HEK293 (cell line): ENCODE measurements at regions not wholly inside any gene's neighbourhood (a gene's known extent, or its start where the extent isn't known, plus 50 kb on each side); places are given as distances from the start of the nearest gene placed in this dataset.

Source experiments
- CTCF ChIA-PET: fragments of 350-600 bp; formaldehyde crosslinking; extraction: SDS; loops from one replicate; lab custom pipeline; 2021; ENCODE audit warnings: antibody characterized with exemption; lab: Yijun Ruan, JAX
- POLR2A ChIA-PET: fragments of 300-600 bp; formaldehyde crosslinking; extraction: SDS; loops from one replicate; lab custom pipeline; 2020; ENCODE audit warnings: antibody characterized with exemption, inconsistent platforms; lab: Yijun Ruan, JAX
- H3K27ac ChIP-seq: fragments of 200-500 bp; sonication (Bioruptor generic); 2 replicates; pipeline ENCODE4 v1.5.1; 2014; ENCODE audit warnings: low read depth, low read length, control low read depth, inconsistent platforms; ENCODE audit errors: extremely low read depth
- H3K36me3 ChIP-seq, 2 experiments: fragments of 200-500 bp in 1 of 2; sonication (Bioruptor generic) in 1 of 2; 1 replicate in 1 of 2; 2 replicates in 1 of 2; pipeline ENCODE4 v1.5.1; 2014 to 2017; ENCODE audit warnings: inconsistent platforms in 2 of 2, low read length in 2 of 2; ENCODE audit not compliant: control insufficient read depth in 2 of 2, insufficient read depth in 1 of 2
- H3K4me1 ChIP-seq: fragments of 200-500 bp; sonication (Bioruptor generic); 2 replicates; pipeline ENCODE4 v1.5.1; 2014; ENCODE audit warnings: mild to moderate bottlenecking, low read length, inconsistent platforms; ENCODE audit not compliant: control insufficient read depth, insufficient read depth
- H3K4me3 ChIP-seq: 2 replicates; pipeline ENCODE4 v1.5.1; 2011; ENCODE audit warnings: low read depth, mild to moderate bottlenecking, control low read depth, low read length, moderate library complexity
- H3K9me3 ChIP-seq: fragments of 200-500 bp; sonication (Bioruptor generic); 2 replicates; pipeline ENCODE4 v1.5.1; 2014; ENCODE audit warnings: low read depth, low read length, inconsistent platforms; ENCODE audit not compliant: control insufficient read depth, insufficient read depth
- BCL11B ChIP-seq: fragments of 450-650 bp; formaldehyde crosslinking; IDR thresholded peaks from 2 replicates; pipeline ENCODE4 v1.5.1; 2016; ENCODE audit warnings: low read depth, missing biosample characterization, missing genetic modification characterization
- KLF1 ChIP-seq: fragments of 450-650 bp; formaldehyde crosslinking; IDR thresholded peaks from 2 replicates; pipeline ENCODE4 v1.5.1; 2016; ENCODE audit warnings: missing biosample characterization, missing genetic modification characterization
- KLF16 ChIP-seq: fragments of 450-650 bp; formaldehyde crosslinking; IDR thresholded peaks from 2 replicates; pipeline ENCODE4 v1.5.1; 2017; ENCODE audit warnings: missing biosample characterization, missing genetic modification characterization
- WT1 ChIP-seq: fragments of 450-650 bp; formaldehyde crosslinking; IDR thresholded peaks from 2 replicates; pipeline ENCODE4 v1.5.1; 2016; ENCODE audit warnings: missing biosample characterization, missing genetic modification characterization
- YY2 ChIP-seq: fragments of 450-650 bp; formaldehyde crosslinking; IDR thresholded peaks from 2 replicates; pipeline ENCODE4 v1.5.1; 2016; ENCODE audit warnings: missing biosample characterization, missing genetic modification characterization
- ZBTB7A ChIP-seq: fragments of 450-650 bp; formaldehyde crosslinking; IDR thresholded peaks from 2 replicates; pipeline ENCODE4 v1.5.1; 2016; ENCODE audit warnings: low read depth, missing biosample characterization, missing genetic modification characterization
- ZIC2 ChIP-seq: fragments of 450-650 bp; formaldehyde crosslinking; IDR thresholded peaks from 2 replicates; pipeline ENCODE4 v1.5.1; 2016; ENCODE audit warnings: missing biosample characterization, missing genetic modification characterization
- ZNF10 ChIP-seq: fragments of 450-650 bp; formaldehyde crosslinking; IDR thresholded peaks from 2 replicates; pipeline ENCODE4 v1.5.1; 2017; ENCODE audit warnings: missing biosample characterization, missing genetic modification characterization
- ZNF112 ChIP-seq: fragments of 450-650 bp; formaldehyde crosslinking; IDR thresholded peaks from 2 replicates; pipeline ENCODE4 v1.5.0; 2017; ENCODE audit warnings: missing biosample characterization, missing genetic modification characterization
- ZNF114 ChIP-seq: fragments of 450-650 bp; formaldehyde crosslinking; IDR thresholded peaks from 2 replicates; pipeline ENCODE4 v1.5.0; 2017; ENCODE audit warnings: missing biosample characterization, missing genetic modification characterization
- ZNF211 ChIP-seq: fragments of 450-650 bp; formaldehyde crosslinking; IDR thresholded peaks from 2 replicates; pipeline ENCODE4 v1.5.1; 2016; ENCODE audit warnings: low read depth, missing biosample characterization, missing genetic modification characterization
- ZNF248 ChIP-seq: fragments of 450-650 bp; formaldehyde crosslinking; IDR thresholded peaks from 2 replicates; pipeline ENCODE4 v1.5.1; 2017; ENCODE audit warnings: missing biosample characterization, missing genetic modification characterization
- ZNF473 ChIP-seq: fragments of 450-650 bp; formaldehyde crosslinking; IDR thresholded peaks from 2 replicates; pipeline ENCODE4 v1.5.1; 2017; ENCODE audit warnings: missing biosample characterization, missing genetic modification characterization
- ZNF510 ChIP-seq: fragments of 450-650 bp; formaldehyde crosslinking; IDR thresholded peaks from 2 replicates; pipeline ENCODE4 v1.5.1; 2018; ENCODE audit warnings: mild to moderate bottlenecking, missing genetic modification characterization, missing biosample characterization; ENCODE audit not compliant: insufficient replicate concordance
- TF ChIP-seq, protein P1 (sequence below): fragments of 450-650 bp; formaldehyde crosslinking; IDR thresholded peaks from 2 replicates; pipeline ENCODE4 v1.5.1; 2016; ENCODE audit warnings: missing biosample characterization, missing genetic modification characterization
- TF ChIP-seq, protein P2 (sequence below): fragments of 450-650 bp; formaldehyde crosslinking; IDR thresholded peaks from 2 replicates; pipeline ENCODE4 v1.5.1; 2016; ENCODE audit warnings: missing biosample characterization, missing genetic modification characterization
- TF ChIP-seq, protein P3 (sequence below): fragments of 450-650 bp; formaldehyde crosslinking; IDR thresholded peaks from 2 replicates; pipeline ENCODE4 v1.5.1; 2017; ENCODE audit warnings: missing biosample characterization, missing genetic modification characterization

DNA sequence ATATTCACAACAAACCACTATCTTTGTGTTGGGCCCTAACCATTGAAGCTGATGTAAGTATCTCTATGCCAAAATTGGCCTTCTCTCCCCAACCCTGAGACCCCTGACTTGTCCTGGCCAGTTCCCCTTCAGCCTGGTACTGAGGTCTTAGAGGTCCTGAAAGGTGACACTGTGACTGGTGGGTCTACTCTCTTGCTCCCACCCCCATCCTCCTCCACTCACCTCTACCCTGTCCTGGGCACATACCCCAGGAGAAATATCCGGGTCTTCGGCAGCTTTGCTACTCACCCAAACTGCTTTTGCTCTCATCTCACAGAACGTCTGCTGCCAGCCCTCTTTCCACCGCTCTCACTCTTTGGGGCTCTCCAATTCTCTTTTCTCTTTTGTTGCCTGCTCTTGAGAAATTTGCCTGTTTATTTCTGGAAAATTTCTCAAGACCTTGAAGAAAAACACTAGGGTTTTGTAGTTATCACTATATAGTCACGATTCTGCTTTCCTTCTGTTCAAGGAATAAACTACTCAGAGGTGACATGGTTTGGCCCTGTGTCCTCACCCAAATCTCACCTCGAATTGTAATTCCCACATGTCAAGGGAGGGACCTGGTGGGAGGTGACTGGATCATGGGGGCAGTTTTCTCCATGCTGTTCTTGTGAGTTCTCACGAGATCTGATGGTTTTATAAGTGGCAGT, 133.8 kb upstream of the PKDCC start (continued):
- TF ChIP-seq, protein P1, sequence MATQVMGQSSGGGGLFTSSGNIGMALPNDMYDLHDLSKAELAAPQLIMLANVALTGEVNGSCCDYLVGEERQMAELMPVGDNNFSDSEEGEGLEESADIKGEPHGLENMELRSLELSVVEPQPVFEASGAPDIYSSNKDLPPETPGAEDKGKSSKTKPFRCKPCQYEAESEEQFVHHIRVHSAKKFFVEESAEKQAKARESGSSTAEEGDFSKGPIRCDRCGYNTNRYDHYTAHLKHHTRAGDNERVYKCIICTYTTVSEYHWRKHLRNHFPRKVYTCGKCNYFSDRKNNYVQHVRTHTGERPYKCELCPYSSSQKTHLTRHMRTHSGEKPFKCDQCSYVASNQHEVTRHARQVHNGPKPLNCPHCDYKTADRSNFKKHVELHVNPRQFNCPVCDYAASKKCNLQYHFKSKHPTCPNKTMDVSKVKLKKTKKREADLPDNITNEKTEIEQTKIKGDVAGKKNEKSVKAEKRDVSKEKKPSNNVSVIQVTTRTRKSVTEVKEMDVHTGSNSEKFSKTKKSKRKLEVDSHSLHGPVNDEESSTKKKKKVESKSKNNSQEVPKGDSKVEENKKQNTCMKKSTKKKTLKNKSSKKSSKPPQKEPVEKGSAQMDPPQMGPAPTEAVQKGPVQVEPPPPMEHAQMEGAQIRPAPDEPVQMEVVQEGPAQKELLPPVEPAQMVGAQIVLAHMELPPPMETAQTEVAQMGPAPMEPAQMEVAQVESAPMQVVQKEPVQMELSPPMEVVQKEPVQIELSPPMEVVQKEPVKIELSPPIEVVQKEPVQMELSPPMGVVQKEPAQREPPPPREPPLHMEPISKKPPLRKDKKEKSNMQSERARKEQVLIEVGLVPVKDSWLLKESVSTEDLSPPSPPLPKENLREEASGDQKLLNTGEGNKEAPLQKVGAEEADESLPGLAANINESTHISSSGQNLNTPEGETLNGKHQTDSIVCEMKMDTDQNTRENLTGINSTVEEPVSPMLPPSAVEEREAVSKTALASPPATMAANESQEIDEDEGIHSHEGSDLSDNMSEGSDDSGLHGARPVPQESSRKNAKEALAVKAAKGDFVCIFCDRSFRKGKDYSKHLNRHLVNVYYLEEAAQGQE: no peak
- TF ChIP-seq, protein P2, sequence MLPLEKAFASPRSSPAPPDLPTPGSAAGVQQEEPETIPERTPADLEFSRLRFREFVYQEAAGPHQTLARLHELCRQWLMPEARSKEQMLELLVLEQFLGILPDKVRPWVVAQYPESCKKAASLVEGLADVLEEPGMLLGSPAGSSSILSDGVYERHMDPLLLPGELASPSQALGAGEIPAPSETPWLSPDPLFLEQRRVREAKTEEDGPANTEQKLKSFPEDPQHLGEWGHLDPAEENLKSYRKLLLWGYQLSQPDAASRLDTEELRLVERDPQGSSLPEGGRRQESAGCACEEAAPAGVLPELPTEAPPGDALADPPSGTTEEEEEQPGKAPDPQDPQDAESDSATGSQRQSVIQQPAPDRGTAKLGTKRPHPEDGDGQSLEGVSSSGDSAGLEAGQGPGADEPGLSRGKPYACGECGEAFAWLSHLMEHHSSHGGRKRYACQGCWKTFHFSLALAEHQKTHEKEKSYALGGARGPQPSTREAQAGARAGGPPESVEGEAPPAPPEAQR: no peak
- TF ChIP-seq ZNF10 (tag by site-specific recombination) (no peak), KLF1 (tag by site-specific recombination) (no peak)
- TF ChIP-seq, all 188 proteins: peak for 0

DNA sequence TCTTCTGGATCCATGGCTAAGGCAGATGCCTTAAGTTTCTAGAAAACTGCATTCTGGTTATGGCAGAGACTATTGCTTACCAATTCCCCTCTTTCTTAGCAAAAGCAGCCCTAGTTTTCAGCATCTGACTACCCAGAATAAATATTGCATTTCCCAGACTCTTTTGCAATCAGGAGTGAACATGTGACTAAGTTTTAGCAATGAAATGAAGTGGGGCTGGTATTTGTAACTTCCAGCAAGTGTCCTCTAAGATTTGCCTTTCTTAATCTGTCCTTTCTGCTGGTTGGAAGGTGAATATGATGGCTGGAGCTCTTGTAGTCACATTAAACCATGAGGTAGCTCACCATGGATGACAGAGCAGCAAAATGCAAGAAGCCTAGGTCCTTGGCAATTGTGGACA, 132.9 kb upstream of the PKDCC start:
- ChIA-PET POLR2A (no interaction called here), CTCF (interaction anchor here (0.6 kb wide), 1 partner anchor 43 kb away, joined by 3 read pairs; no protein-coding TSS in a partner anchor)
- TF ChIP-seq WT1 (tag by site-specific recombination) (no peak), ZIC2 (no peak), ZNF510 (tag by site-specific recombination) (no peak), ZBTB7A (tag by site-specific recombination) (no peak), YY2 (tag by site-specific recombination) (no peak), ZNF112 (tag by site-specific recombination) (no peak), ZNF114 (no peak), BCL11B (tag by site-specific recombination) (no peak), ZNF248 (tag by site-specific recombination) (no peak), KLF16 (tag by site-specific recombination) (no peak), ZNF473 (tag by site-specific recombination) (no peak)
- TF ChIP-seq, protein P3, sequence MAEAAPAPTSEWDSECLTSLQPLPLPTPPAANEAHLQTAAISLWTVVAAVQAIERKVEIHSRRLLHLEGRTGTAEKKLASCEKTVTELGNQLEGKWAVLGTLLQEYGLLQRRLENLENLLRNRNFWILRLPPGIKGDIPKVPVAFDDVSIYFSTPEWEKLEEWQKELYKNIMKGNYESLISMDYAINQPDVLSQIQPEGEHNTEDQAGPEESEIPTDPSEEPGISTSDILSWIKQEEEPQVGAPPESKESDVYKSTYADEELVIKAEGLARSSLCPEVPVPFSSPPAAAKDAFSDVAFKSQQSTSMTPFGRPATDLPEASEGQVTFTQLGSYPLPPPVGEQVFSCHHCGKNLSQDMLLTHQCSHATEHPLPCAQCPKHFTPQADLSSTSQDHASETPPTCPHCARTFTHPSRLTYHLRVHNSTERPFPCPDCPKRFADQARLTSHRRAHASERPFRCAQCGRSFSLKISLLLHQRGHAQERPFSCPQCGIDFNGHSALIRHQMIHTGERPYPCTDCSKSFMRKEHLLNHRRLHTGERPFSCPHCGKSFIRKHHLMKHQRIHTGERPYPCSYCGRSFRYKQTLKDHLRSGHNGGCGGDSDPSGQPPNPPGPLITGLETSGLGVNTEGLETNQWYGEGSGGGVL (tag by site-specific recombination): no peak
- H3K9me3 ChIP-seq: no peaks in the 10 kb centered on the region
- no peak overlapping the region for H3K4me3 ChIP-seq
- no peaks in the 10 kb centered on the region for H3K36me3 ChIP-seq
- no peaks in the 10 kb centered on the region for H3K4me1 ChIP-seq
- no peak overlapping the region for H3K27ac ChIP-seq

DNA sequence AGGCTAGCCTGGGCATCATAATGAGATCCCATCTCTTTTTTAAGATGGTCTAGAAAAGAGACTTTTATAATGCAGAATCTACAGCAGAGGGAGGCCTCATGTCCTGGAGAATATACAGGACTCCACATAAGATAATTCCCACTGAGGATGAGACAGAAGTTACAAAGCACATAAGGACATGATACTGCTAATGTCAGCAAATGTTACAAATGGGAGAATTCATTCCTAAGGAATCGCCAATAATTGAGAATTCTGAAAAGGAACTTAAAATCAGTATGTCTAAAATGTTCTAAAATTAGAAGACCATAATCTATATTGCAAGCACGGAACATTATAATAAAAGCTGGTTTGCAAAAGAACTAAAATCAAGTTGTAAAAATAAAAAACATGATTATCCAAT, 131.6 kb upstream of the PKDCC start:
- H3K4me3 ChIP-seq: no peak overlapping the region
- ChIA-PET CTCF (interaction anchor here (0.6 kb wide), 1 partner anchor 70 kb away, joined by 4 read pairs; no protein-coding TSS in a partner anchor), POLR2A (no interaction called here)
- no peaks in the 10 kb centered on the region for H3K4me1 ChIP-seq
- H3K36me3 ChIP-seq: no peaks in the 10 kb centered on the region
- H3K9me3 ChIP-seq: no peaks in the 10 kb centered on the region
- no peak overlapping the region for H3K27ac ChIP-seq
- no peak for TF ChIP-seq ZNF211 (tag by site-specific recombination)
- TF ChIP-seq, all 188 proteins: peak for 0
